HG03175 (cell line): ENCODE measurements at regions not wholly inside any gene's neighbourhood (a gene's known extent, or its start where the extent isn't known, plus 50 kb on each side); places are given as distances from the start of the nearest gene placed in this dataset.
"Not testable (repeated sequence)": the region's sequence is repeated elsewhere in the genome, so short reads cannot be mapped to it uniquely, and the experiment has no call there.

Experiments
- ATAC-seq: cut with Tn5 transposase; IDR thresholded peaks from one replicate; pipeline ENCODE4 v1.9.1; 2021; ENCODE audit warnings: mild to moderate bottlenecking, moderate library complexity; ENCODE audit not compliant: unreplicated experiment

GRCh38 chr21:28483301-28484035, 509.2 kb downstream of the LTN1 start:
- no peak for ATAC-seq

- ATAC-seq, result no peak
Measured at GRCh38 chr21:28482657-28483056, 510.0 kb downstream of the LTN1 start.

GRCh38 chr21:28480470-28480869, 512.2 kb downstream of the LTN1 start:
- no peak for ATAC-seq

- ATAC-seq, result no peak
Measured at GRCh38 chr21:28473530-28474220, 519.0 kb downstream of the LTN1 start.

- not testable (repeated sequence) for ATAC-seq
Measured at GRCh38 chr21:28472543-28472942, 520.1 kb downstream of the LTN1 start.

- no peak for ATAC-seq
Measured at GRCh38 chr21:28464988-28465387, 527.7 kb downstream of the LTN1 start.

- no peak for ATAC-seq
Measured at GRCh38 chr21:28464095-28464494, 528.6 kb downstream of the LTN1 start.

GRCh38 chr21:28459193-28459592, 533.5 kb downstream of the LTN1 start:
- no peak for ATAC-seq

GRCh38 chr21:28458446-28458845, 534.2 kb downstream of the LTN1 start:
- ATAC-seq, result no peak

GRCh38 chr21:28455253-28455600, 537.5 kb downstream of the LTN1 start:
- ATAC-seq, result no peak

- no peak for ATAC-seq
Measured at GRCh38 chr21:28454564-28455252, 538.0 kb downstream of the LTN1 start.

- ATAC-seq, result no peak
Measured at GRCh38 chr21:28447462-28447861, 545.2 kb downstream of the LTN1 start.

- no peak for ATAC-seq
Measured at GRCh38 chr21:28445141-28445830, 547.4 kb downstream of the LTN1 start.

GRCh38 chr21:28444557-28444956, 548.1 kb downstream of the LTN1 start:
- no peak for ATAC-seq

GRCh38 chr21:28444111-28444510, 548.6 kb downstream of the LTN1 start:
- no peak for ATAC-seq

- ATAC-seq, result no peak
Measured at GRCh38 chr21:28442624-28443023, 550.1 kb downstream of the LTN1 start.

GRCh38 chr21:28442085-28442484, 550.6 kb downstream of the LTN1 start:
- no peak for ATAC-seq

GRCh38 chr21:28439788-28440187, 552.9 kb downstream of the LTN1 start:
- no peak for ATAC-seq

- ATAC-seq, result no peak
Measured at GRCh38 chr21:28439251-28439650, 553.4 kb downstream of the LTN1 start.

- no peak for ATAC-seq
Measured at GRCh38 chr21:28437061-28437460, 555.6 kb downstream of the LTN1 start.

GRCh38 chr21:28436286-28436932, 556.3 kb downstream of the LTN1 start:
- ATAC-seq, result no peak
